Prostate gland (tissue), 2 donors: ENCODE measurements at regions not wholly inside any gene's neighbourhood (a gene's known extent, or its start where the extent isn't known, plus 50 kb on each side); places are given as distances from the start of the nearest gene placed in this dataset.

ENCODE experiments used
- DNase-seq: peaks from one replicate; pipeline ENCODE4 v3.0.0-alpha.2; 2019; ENCODE audit warnings: low spot score
- H3K27ac ChIP-seq, 2 donors: fragments of 200-600 bp; sonication (generic); 2 replicates each; pipeline ENCODE4 v1.5.1; 2017 to 2019
- H3K27me3 ChIP-seq: fragments of 200-600 bp; sonication (generic); replicated peaks from 2 replicates; pipeline ENCODE4 v1.5.1; 2019; ENCODE audit not compliant: insufficient read depth
- H3K36me3 ChIP-seq, 2 donors: fragments of 200-600 bp; sonication (generic); 1 replicate in 1 of 2; 2 replicates in 1 of 2; pipeline versions ENCODE4 v1.5.1 to v1.8.1; 2017 to 2019
- H3K4me1 ChIP-seq: fragments of 200-600 bp; sonication (generic); replicated peaks from 2 replicates; pipeline ENCODE4 v1.5.1; 2019
- H3K4me3 ChIP-seq, 2 donors: fragments of 200-600 bp; sonication (generic); 2 replicates each; pipeline ENCODE4 v1.5.1; 2017 to 2019
- H3K9me3 ChIP-seq: fragments of 200-600 bp; sonication (generic); 2 replicates; pipeline ENCODE4 v1.5.1; 2017
- CTCF ChIP-seq, 4 experiments: fragments of 200-600 bp in 2 of 4; fragments of 450-650 bp in 2 of 4; sonication (generic) in 2 of 4; IDR thresholded peaks; 1 replicate in 3 of 4; 2 replicates in 1 of 4; pipeline ENCODE4 v1.5.1; 2016 to 2019; ENCODE audit warnings: antibody characterized with exemption in 4 of 4, mild to moderate bottlenecking in 2 of 4, moderate library complexity in 2 of 4
- POLR2A ChIP-seq: fragments of 450-650 bp; IDR thresholded peaks from one replicate; pipeline ENCODE4 v1.6.1; 2016; ENCODE audit warnings: antibody characterized with exemption, mild to moderate bottlenecking
- POLR2AphosphoS5 ChIP-seq: sonication (generic); formaldehyde crosslinking; IDR thresholded peaks from one replicate; pipeline ENCODE4 v1.6.1; 2017; ENCODE audit warnings: antibody characterized with exemption
- WGBS: methylation state at CpG from one replicate; pipeline ENCODE4 v1.1.5; 2018; 5-methylcytosine and 5-hydroxymethylcytosine counted together
- intact Hi-C: fragments of 100-400 bp; cut with DNase I; formaldehyde crosslinking; loops from one replicate; pipeline ENCODE4 v1.14.2; 2022

GRCh38 chr20:60963146-60963545 lies 288.9 kb upstream of the CDH4 start:
- Histone ChIP-seq H3K27ac (no peak overlapping the region), H3K27me3 (no peaks in the 10 kb centered on the region), H3K4me1 (no peaks in the 10 kb centered on the region), H3K4me3 (no peak overlapping the region), H3K9me3 (no peaks in the 10 kb centered on the region), H3K36me3 (no peaks in the 10 kb centered on the region)
- TF ChIP-seq CTCF (IDR thresholded peaks at IDR 0.05) (no peak), POLR2AphosphoS5 (no peak), POLR2A (no peak)
- WGBS = 13% methylated on average over 3 of the region's 3 CpGs
- intact Hi-C loops = no loop called here
- DNase-seq = no peak

- no peaks in the 10 kb centered on the region for H3K9me3 ChIP-seq
- H3K27me3 ChIP-seq = no peaks in the 10 kb centered on the region
- no peak for DNase-seq
- intact Hi-C loops = no loop called here
- no peaks in the 10 kb centered on the region for H3K4me1 ChIP-seq
- H3K27ac ChIP-seq = no peak overlapping the region
- 96% methylated on average over 3 of the region's 4 CpGs for WGBS
- H3K36me3 ChIP-seq = no peaks in the 10 kb centered on the region
- TF ChIP-seq POLR2AphosphoS5 = no peak
- TF ChIP-seq CTCF (IDR thresholded peaks at IDR 0.05) = no peak
- TF ChIP-seq POLR2A = no peak
- H3K4me3 ChIP-seq = no peak overlapping the region
These were observed 287.1 kb upstream of the CDH4 start for GRCh38 chr20:60964911-60965310.

GRCh38 chr20:60966031-60966430 lies 286.0 kb upstream of the CDH4 start:
- no peak for DNase-seq
- TF ChIP-seq CTCF (IDR thresholded peaks at IDR 0.05) (no peak), POLR2A (no peak), POLR2AphosphoS5 (no peak)
- 89% methylated on average over 9 of the region's 9 CpGs for WGBS

GRCh38 chr20:60966766-60967165 lies 285.3 kb upstream of the CDH4 start:
- Histone ChIP-seq H3K27me3 (peaks cover 3% of the 10 kb centered on the region), H3K27ac (no peak overlapping the region), H3K4me1 (no peaks in the 10 kb centered on the region), H3K4me3 (no peak overlapping the region), H3K9me3 (no peaks in the 10 kb centered on the region), H3K36me3 (no peaks in the 10 kb centered on the region)
- TF ChIP-seq POLR2AphosphoS5 (no peak), CTCF (IDR thresholded peaks at IDR 0.05) (no peak), POLR2A (no peak)
- intact Hi-C loops = no loop called here
- no peak for DNase-seq
- 90% methylated on average over 19 of the region's 19 CpGs for WGBS

More at GRCh38 chr20:60966031-60966430, 286.0 kb upstream of the CDH4 start:
- Histone ChIP-seq H3K9me3 (no peaks in the 10 kb centered on the region), H3K27me3 (peaks cover 3% of the 10 kb centered on the region), H3K4me3 (no peak overlapping the region), H3K36me3 (no peaks in the 10 kb centered on the region), H3K27ac (no peak overlapping the region), H3K4me1 (no peaks in the 10 kb centered on the region)
- intact Hi-C loops = no loop called here

GRCh38 chr20:60967431-60968316 lies 284.4 kb upstream of the CDH4 start:
- no peak overlapping the region for H3K4me3 ChIP-seq

More at GRCh38 chr20:60967431-60968316, 284.4 kb upstream of the CDH4 start:
- TF ChIP-seq CTCF (IDR thresholded peaks at IDR 0.05) (no peak), POLR2AphosphoS5 (no peak), POLR2A (no peak)
- no peak for DNase-seq
- intact Hi-C loops = no loop called here
- Histone ChIP-seq H3K27ac (no peak overlapping the region), H3K4me1 (no peaks in the 10 kb centered on the region), H3K9me3 (no peaks in the 10 kb centered on the region), H3K27me3 (peaks cover 3% of the 10 kb centered on the region), H3K36me3 (no peaks in the 10 kb centered on the region)
- 91% methylated on average over 40 of the region's 56 CpGs for WGBS
